Neuronal stem cell (in vitro differentiated cells): ENCODE measurements at regions not wholly inside any gene's neighbourhood (a gene's known extent, or its start where the extent isn't known, plus 50 kb on each side); places are given as distances from the start of the nearest gene placed in this dataset.

Source experiments
- DNase-seq: peaks from one replicate; pipeline ENCODE4 v3.0.0-alpha.2; 2013; ENCODE audit warnings: low spot score
- H2AFZ ChIP-seq: one replicate; pipeline ENCODE4 v1.6.1; 2013; ENCODE audit warnings: mild to moderate bottlenecking, low read length, inconsistent platforms
- H2AK5ac ChIP-seq: 2 replicates; pipeline ENCODE4 v1.6.1; 2013; ENCODE audit warnings: low read depth, mild to moderate bottlenecking, inconsistent platforms, low read length, moderate library complexity, mixed read lengths
- H2BK120ac ChIP-seq: 2 replicates; pipeline ENCODE4 v1.6.1; 2013; ENCODE audit warnings: low read depth, mild to moderate bottlenecking, inconsistent platforms, low read length, moderate library complexity, mixed read lengths
- H2BK12ac ChIP-seq: one replicate; pipeline ENCODE4 v1.6.1; 2013; ENCODE audit warnings: low read length, inconsistent platforms
- H2BK15ac ChIP-seq: 2 replicates; pipeline ENCODE4 v1.6.1; 2013; ENCODE audit warnings: mild to moderate bottlenecking, low read length, inconsistent platforms, mixed read lengths
- H2BK5ac ChIP-seq: one replicate; pipeline ENCODE4 v1.6.1; 2013; ENCODE audit warnings: inconsistent platforms, mild to moderate bottlenecking, low read length, moderate library complexity
- H3K14ac ChIP-seq: one replicate; pipeline ENCODE4 v1.6.1; 2013; ENCODE audit warnings: low read length, inconsistent platforms
- H3K18ac ChIP-seq: 2 replicates; pipeline ENCODE4 v1.6.1; 2013; ENCODE audit warnings: low read length, inconsistent platforms
- H3K23ac ChIP-seq: 2 replicates; pipeline ENCODE4 v1.6.1; 2013; ENCODE audit warnings: low read depth, mild to moderate bottlenecking, mixed read lengths, low read length, inconsistent platforms; ENCODE audit not compliant: poor library complexity
- H3K27ac ChIP-seq: replicated peaks from 3 replicates; pipeline ENCODE4 v1.5.1; 2013; ENCODE audit warnings: low read length, inconsistent platforms
- H3K27me3 ChIP-seq, 3 experiments: 2 replicates each; pipeline ENCODE4 v1.6.1; 2013; ENCODE audit warnings: low read length in 3 of 3, mild to moderate bottlenecking in 2 of 3, inconsistent platforms in 1 of 3, low read depth in 1 of 3, mixed read lengths in 1 of 3, moderate library complexity in 1 of 3; ENCODE audit not compliant: control insufficient read depth in 3 of 3, insufficient read depth in 3 of 3
- H3K36me3 ChIP-seq, 2 donors: replicated peaks in 1 of 2; 2 replicates each; pipeline ENCODE4 v1.6.1; 2013; ENCODE audit warnings: low read length in 2 of 2; ENCODE audit not compliant: control insufficient read depth in 2 of 2, insufficient read depth in 2 of 2
- H3K4ac ChIP-seq: 2 replicates; pipeline ENCODE4 v1.6.1; 2013; ENCODE audit warnings: inconsistent platforms, mild to moderate bottlenecking, low read length, moderate library complexity
- H3K4me1 ChIP-seq, 2 donors: 1 replicate in 1 of 2; 2 replicates in 1 of 2; pipeline ENCODE4 v1.6.1; 2013; ENCODE audit warnings: low read length in 2 of 2, low read depth in 1 of 2; ENCODE audit not compliant: control insufficient read depth in 2 of 2, insufficient read depth in 1 of 2
- H3K4me2 ChIP-seq: one replicate; pipeline ENCODE4 v1.6.1; 2013; ENCODE audit warnings: mild to moderate bottlenecking, low read length, inconsistent platforms; ENCODE audit not compliant: insufficient read depth, poor library complexity, severe bottlenecking
- H3K4me3 ChIP-seq, 2 donors: 2 replicates each; pipeline ENCODE4 v1.5.1; 2013; ENCODE audit warnings: low read length in 2 of 2, mild to moderate bottlenecking in 2 of 2, inconsistent platforms in 1 of 2, moderate library complexity in 1 of 2
- H3K79me1 ChIP-seq: one replicate; pipeline ENCODE4 v1.6.1; 2013; ENCODE audit warnings: low read depth, mild to moderate bottlenecking, inconsistent platforms, low read length, moderate library complexity
- H3K9ac ChIP-seq: one replicate; pipeline ENCODE4 v1.6.1; 2013; ENCODE audit warnings: mild to moderate bottlenecking, low read depth, low read length, inconsistent platforms; ENCODE audit not compliant: poor library complexity
- H3K9me3 ChIP-seq, 2 donors: replicated peaks in 1 of 2; 2 replicates each; pipeline versions ENCODE3 to v1.6.1; 2013; ENCODE audit warnings: low read length in 2 of 2, mild to moderate bottlenecking in 2 of 2, inconsistent platforms in 1 of 2, low read depth in 1 of 2, mixed read lengths in 1 of 2, moderate library complexity in 1 of 2; ENCODE audit not compliant: control insufficient read depth in 2 of 2, insufficient read depth in 1 of 2
- H4K8ac ChIP-seq: one replicate; pipeline ENCODE4 v1.6.1; 2013; ENCODE audit warnings: low read depth, mild to moderate bottlenecking, inconsistent platforms, low read length, moderate library complexity
- H4K91ac ChIP-seq: one replicate; pipeline ENCODE4 v1.6.1; 2013; ENCODE audit warnings: low read length, low read depth, mild to moderate bottlenecking, inconsistent platforms; ENCODE audit not compliant: poor library complexity
- WGBS, 2 donors: extraction: QIAGEN DNeasy Blood & Tissue Kit; methylation state at CpG; one replicate each; pipeline ENCODE4 v1.1.7; 2013; ENCODE audit warnings: missing lambda C conversion rate in 2 of 2, mixed read lengths in 1 of 2; ENCODE audit not compliant: insufficient read length in 2 of 2, insufficient replicate concordance in 1 of 2; ENCODE audit errors: extremely low coverage in 2 of 2; 5-methylcytosine and 5-hydroxymethylcytosine counted together

- Histone ChIP-seq H2BK12ac (no peak overlapping the region), H2BK120ac (no peak overlapping the region), H3K4me3 (no peak overlapping the region), H4K8ac (no peak overlapping the region), H3K27ac (no peak overlapping the region), H3K9ac (no peak overlapping the region), H2BK5ac (no peak overlapping the region), H4K91ac (no peak overlapping the region), H3K18ac (no peak overlapping the region), H3K9me3 (no peaks in the 10 kb centered on the region), H3K4me2 (no peak overlapping the region), H2AFZ (no peak overlapping the region), H3K4me1 (peaks cover 0 to 2% of the 10 kb centered on the region in 2 donors), H3K4ac (no peak overlapping the region), H3K27me3 (no peaks in the 10 kb centered on the region), H2BK15ac (no peak overlapping the region), H3K79me1 (no peaks in the 10 kb centered on the region), H2AK5ac (no peak overlapping the region), H3K23ac (no peak overlapping the region), H3K36me3 (no peaks in the 10 kb centered on the region), H3K14ac (no peak overlapping the region)
- WGBS, 2 donors: no CpG with 5 or more reads among the region's 1 CpG
- DNase-seq: no peak
Measured at GRCh38 chr4:71136071-71136470, 142.6 kb downstream of the DCK start.

- no peak overlapping the region for H2AFZ ChIP-seq
- no peaks in the 10 kb centered on the region for H3K9me3 ChIP-seq
- H3K23ac ChIP-seq: no peak overlapping the region
- no peak overlapping the region for H2BK120ac ChIP-seq
- H3K4me1 ChIP-seq: no peaks in the 10 kb centered on the region
- no peak overlapping the region for H3K4me2 ChIP-seq
- no peak overlapping the region for H3K4ac ChIP-seq
- H3K79me1 ChIP-seq: no peaks in the 10 kb centered on the region
- no peak overlapping the region for H3K9ac ChIP-seq
- H2BK5ac ChIP-seq: no peak overlapping the region
- H2BK15ac ChIP-seq: no peak overlapping the region
- no peak overlapping the region for H3K14ac ChIP-seq
- no peak overlapping the region for H3K27ac ChIP-seq
- H3K18ac ChIP-seq: no peak overlapping the region
- no peaks in the 10 kb centered on the region for H3K27me3 ChIP-seq
- H3K4me3 ChIP-seq: no peak overlapping the region
- no peak overlapping the region for H2AK5ac ChIP-seq
- WGBS, 2 donors: no CpG with 5 or more reads among the region's 4 CpGs
- no peak overlapping the region for H2BK12ac ChIP-seq
- H3K36me3 ChIP-seq: no peaks in the 10 kb centered on the region
- DNase-seq: no peak
- no peak overlapping the region for H4K8ac ChIP-seq
- no peak overlapping the region for H4K91ac ChIP-seq
Measured at GRCh38 chr4:71138007-71138615, 144.7 kb downstream of the DCK start.

GRCh38 chr4:71140563-71140962 is 147.1 kb downstream of the DCK start:
- H3K4me3 ChIP-seq: no peak overlapping the region
- no peak overlapping the region for H2BK120ac ChIP-seq
- H3K18ac ChIP-seq: no peak overlapping the region
- H3K9ac ChIP-seq: no peak overlapping the region
- no peaks in the 10 kb centered on the region for H3K36me3 ChIP-seq
- no peak overlapping the region for H3K27ac ChIP-seq
- no peaks in the 10 kb centered on the region for H3K9me3 ChIP-seq
- WGBS, 2 donors: no CpG with 5 or more reads among the region's 2 CpGs
- H2BK12ac ChIP-seq: no peak overlapping the region
- H4K8ac ChIP-seq: no peak overlapping the region
- no peak overlapping the region for H3K4me2 ChIP-seq
- H3K79me1 ChIP-seq: no peaks in the 10 kb centered on the region
- H3K27me3 ChIP-seq: no peaks in the 10 kb centered on the region
- no peak overlapping the region for H4K91ac ChIP-seq
- no peak overlapping the region for H2AK5ac ChIP-seq
- no peak overlapping the region for H3K14ac ChIP-seq
- H2BK5ac ChIP-seq: no peak overlapping the region
- no peaks in the 10 kb centered on the region for H3K4me1 ChIP-seq
- no peak overlapping the region for H2AFZ ChIP-seq
- no peak overlapping the region for H3K23ac ChIP-seq
- no peak overlapping the region for H3K4ac ChIP-seq
- DNase-seq: no peak
- no peak overlapping the region for H2BK15ac ChIP-seq

GRCh38 chr4:71141125-71141524 is 147.7 kb downstream of the DCK start:
- H3K27me3 ChIP-seq: no peaks in the 10 kb centered on the region
- H3K4me3 ChIP-seq: no peak overlapping the region
- no peak overlapping the region for H2AK5ac ChIP-seq
- H3K14ac ChIP-seq: no peak overlapping the region
- no CpG with 5 or more reads among the region's 1 CpG for WGBS, 2 donors
- no peaks in the 10 kb centered on the region for H3K9me3 ChIP-seq
- H3K23ac ChIP-seq: no peak overlapping the region
- no peak overlapping the region for H3K4me2 ChIP-seq
- H3K36me3 ChIP-seq: no peaks in the 10 kb centered on the region
- no peak overlapping the region for H4K8ac ChIP-seq
- no peak overlapping the region for H3K27ac ChIP-seq
- DNase-seq: no peak
- H4K91ac ChIP-seq: no peak overlapping the region
- no peak overlapping the region for H3K4ac ChIP-seq
- H3K79me1 ChIP-seq: no peaks in the 10 kb centered on the region
- no peak overlapping the region for H2BK5ac ChIP-seq
- no peak overlapping the region for H3K18ac ChIP-seq
- no peaks in the 10 kb centered on the region for H3K4me1 ChIP-seq
- peak overlapping the region; percentile 24 for H2AFZ ChIP-seq
- no peak overlapping the region for H2BK12ac ChIP-seq
- no peak overlapping the region for H2BK120ac ChIP-seq
- no peak overlapping the region for H3K9ac ChIP-seq
- H2BK15ac ChIP-seq: no peak overlapping the region
